ENCODE measurements at regions not wholly inside any gene's neighbourhood (a gene's known extent, or its start where the extent isn't known, plus 50 kb on each side); places are given as distances from the start of the nearest gene placed in this dataset.

DNA sequence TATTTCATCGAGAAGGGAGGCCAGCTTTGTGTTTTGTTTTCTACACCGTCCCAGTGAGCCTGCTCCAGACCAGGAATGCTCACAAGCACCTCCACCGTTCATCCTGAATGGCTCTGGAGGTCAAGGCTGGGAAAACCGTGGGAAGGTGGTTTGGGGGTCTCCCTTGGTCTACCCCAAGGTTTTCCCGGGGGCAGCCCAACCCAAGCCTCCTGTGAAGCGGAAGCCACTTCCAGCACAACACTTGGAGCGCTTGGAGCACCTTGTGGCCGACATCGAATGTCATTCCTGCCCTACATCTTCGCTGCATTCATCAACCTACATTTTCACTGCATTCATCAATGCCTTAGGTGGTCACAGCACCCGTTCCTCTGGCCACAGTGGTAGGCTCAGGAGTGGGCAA, 255.6 kb upstream of the PMEPA1 start:
- TF ChIP-seq, protein P1, sequence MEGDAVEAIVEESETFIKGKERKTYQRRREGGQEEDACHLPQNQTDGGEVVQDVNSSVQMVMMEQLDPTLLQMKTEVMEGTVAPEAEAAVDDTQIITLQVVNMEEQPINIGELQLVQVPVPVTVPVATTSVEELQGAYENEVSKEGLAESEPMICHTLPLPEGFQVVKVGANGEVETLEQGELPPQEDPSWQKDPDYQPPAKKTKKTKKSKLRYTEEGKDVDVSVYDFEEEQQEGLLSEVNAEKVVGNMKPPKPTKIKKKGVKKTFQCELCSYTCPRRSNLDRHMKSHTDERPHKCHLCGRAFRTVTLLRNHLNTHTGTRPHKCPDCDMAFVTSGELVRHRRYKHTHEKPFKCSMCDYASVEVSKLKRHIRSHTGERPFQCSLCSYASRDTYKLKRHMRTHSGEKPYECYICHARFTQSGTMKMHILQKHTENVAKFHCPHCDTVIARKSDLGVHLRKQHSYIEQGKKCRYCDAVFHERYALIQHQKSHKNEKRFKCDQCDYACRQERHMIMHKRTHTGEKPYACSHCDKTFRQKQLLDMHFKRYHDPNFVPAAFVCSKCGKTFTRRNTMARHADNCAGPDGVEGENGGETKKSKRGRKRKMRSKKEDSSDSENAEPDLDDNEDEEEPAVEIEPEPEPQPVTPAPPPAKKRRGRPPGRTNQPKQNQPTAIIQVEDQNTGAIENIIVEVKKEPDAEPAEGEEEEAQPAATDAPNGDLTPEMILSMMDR (IDR thresholded peaks at IDR 0.05): no peak
- TF ChIP-seq ZFX (IDR thresholded peaks at IDR 0.05; ENCODE audit: borderline replicate concordance): no peak

All from 22Rv1 (cell line).